HepG2 (cell line): ENCODE measurements at regions not wholly inside any gene's neighbourhood (a gene's known extent, or its start where the extent isn't known, plus 50 kb on each side); places are given as distances from the start of the nearest gene placed in this dataset.
"Not testable (repeated sequence)": the region's sequence is repeated elsewhere in the genome, so short reads cannot be mapped to it uniquely, and the experiment has no call there.

ENCODE experiments used
- ATAC-seq: fragments of 200-7000 bp; cut with Tn5 transposase; 3 replicates; pipeline ENCODE4 v1.9.1; 2020; ENCODE audit warnings: mild to moderate bottlenecking, moderate library complexity
- BruUV-seq: library from RNA; stranded (reverse); fragments of 400-500 nt; replicated peaks from 2 replicates; lab custom pipeline; 2021; lab: Mats Ljungman, UMichigan
- CTCF ChIA-PET: fragments of 300-600 bp; formaldehyde crosslinking; extraction: SDS; loops from one replicate; lab custom pipeline; 2021; ENCODE audit warnings: low total read pairs, inconsistent platforms, low intra/inter-chr PET ratio; lab: Yijun Ruan, JAX
- POLR2A ChIA-PET: fragments of 350-600 bp; sonication (Branson Sonifier 250); formaldehyde crosslinking; loops from one replicate; lab custom pipeline; 2020; ENCODE audit warnings: antibody characterized with exemption, inconsistent platforms; lab: Yijun Ruan, JAX
- DNase-seq: peaks from one replicate; pipeline ENCODE4 v3.0.0-alpha.2; 2015; ENCODE audit warnings: low spot score
- FAIRE-seq: peaks from 3 replicates; lab custom pipeline; 2011; peaks lifted over from hg19 to GRCh38; lab: Jason Lieb, UNC
- H2AFZ ChIP-seq: one replicate; pipeline ENCODE4 v1.6.1; 2011; ENCODE audit warnings: low read length, inconsistent platforms
- H3K27ac ChIP-seq: fragments of 300-600 bp; 3 replicates; pipeline ENCODE4 v1.8.0; 2011; ENCODE audit warnings: mixed run types, mild to moderate bottlenecking, mixed read lengths, low read length, inconsistent platforms; ENCODE audit not compliant: insufficient read depth; ENCODE audit errors: extremely low read length
- H3K27me3 ChIP-seq, 2 experiments: fragments of 200-600 bp in 1 of 2; 2 replicates in 1 of 2; 3 replicates in 1 of 2; pipeline versions ENCODE4 v1.6.0 to v1.8.0; 2011; ENCODE audit warnings: low read length in 2 of 2, mild to moderate bottlenecking in 2 of 2, moderate library complexity in 2 of 2, inconsistent platforms in 1 of 2; ENCODE audit not compliant: insufficient read depth in 2 of 2, control insufficient read depth in 1 of 2
- H3K36me3 ChIP-seq, 2 experiments: fragments of 200-600 bp in 1 of 2; replicated peaks in 1 of 2; 2 replicates in 1 of 2; 3 replicates in 1 of 2; pipeline versions ENCODE4 v1.5.1 to v1.8.0; 2011; ENCODE audit warnings: low read length in 2 of 2, inconsistent platforms in 1 of 2; ENCODE audit not compliant: insufficient read depth in 2 of 2, control insufficient read depth in 1 of 2
- H3K4me1 ChIP-seq: 2 replicates; pipeline ENCODE4 v1.5.1; 2012; ENCODE audit warnings: low read length, inconsistent platforms; ENCODE audit not compliant: insufficient read depth
- H3K4me2 ChIP-seq: 2 replicates; pipeline ENCODE4 v1.6.0; 2011; ENCODE audit warnings: low read depth, low read length, inconsistent platforms
- H3K4me3 ChIP-seq, 3 experiments: fragments of 200-600 bp in 1 of 3; sonication (generic), shearing (Covaris generic) in 1 of 3; replicated peaks in 1 of 3; 2 replicates each; pipeline ENCODE4 v1.5.1; 2011 to 2016; ENCODE audit warnings: low read length in 3 of 3, inconsistent platforms in 2 of 3, low read depth in 2 of 3, mild to moderate bottlenecking in 2 of 3, control low read depth in 1 of 3, mixed read lengths in 1 of 3; ENCODE audit not compliant: insufficient read depth in 1 of 3
- H3K79me2 ChIP-seq: one replicate; pipeline ENCODE4 v1.6.1; 2011; ENCODE audit warnings: low read length, inconsistent platforms; ENCODE audit not compliant: insufficient read depth
- H3K9ac ChIP-seq: 2 replicates; pipeline ENCODE4 v1.6.0; 2011; ENCODE audit warnings: mild to moderate bottlenecking, low read depth, low read length, inconsistent platforms; ENCODE audit not compliant: insufficient read depth
- H3K9me3 ChIP-seq: 2 replicates; pipeline ENCODE4 v1.5.1; 2012; ENCODE audit warnings: mild to moderate bottlenecking, low read length
- H4K20me1 ChIP-seq: 2 replicates; pipeline ENCODE4 v1.6.0; 2011; ENCODE audit warnings: inconsistent platforms, mild to moderate bottlenecking, low read length, moderate library complexity; ENCODE audit not compliant: insufficient read depth
- ARNT2 ChIP-seq: sonication (generic); formaldehyde crosslinking; IDR thresholded peaks from 2 replicates; pipeline ENCODE4 v1.8.0; 2022; ENCODE audit warnings: mild to moderate bottlenecking, low read depth, missing genetic modification reagents, moderate library complexity
- DR1 ChIP-seq: sonication (generic); formaldehyde crosslinking; IDR thresholded peaks from 2 replicates; pipeline ENCODE4 v1.8.0; 2021; ENCODE audit warnings: mild to moderate bottlenecking, missing genetic modification reagents, inconsistent platforms
- IKZF4 ChIP-seq: sonication (generic); formaldehyde crosslinking; IDR thresholded peaks from 2 replicates; pipeline ENCODE4 v1.5.1; 2020; ENCODE audit warnings: borderline replicate concordance, mild to moderate bottlenecking, low read depth, missing genetic modification reagents; ENCODE audit errors: not compliant biosample characterization
- JUNB ChIP-seq: sonication (generic); formaldehyde crosslinking; IDR thresholded peaks from 2 replicates; pipeline ENCODE4 v1.8.0; 2022; ENCODE audit warnings: missing genetic modification reagents, mild to moderate bottlenecking, borderline replicate concordance
- MTA3 ChIP-seq: sonication (generic); formaldehyde crosslinking; IDR thresholded peaks from 2 replicates; pipeline ENCODE4 v1.4.0; 2020; ENCODE audit warnings: missing genetic modification reagents
- NFKB2 ChIP-seq: sonication (generic); formaldehyde crosslinking; IDR thresholded peaks from 2 replicates; pipeline ENCODE4 v1.4.0; 2020; ENCODE audit warnings: missing genetic modification reagents, borderline replicate concordance
- ZBTB40 ChIP-seq, 2 experiments: fragments of 450-650 bp in 1 of 2; sonication (generic) in 1 of 2; formaldehyde crosslinking in 1 of 2; IDR thresholded peaks; 2 replicates each; pipeline versions ENCODE4 v1.6.1 to v1.8.0; 2016 to 2022; ENCODE audit warnings: antibody characterized with exemption in 1 of 2, mild to moderate bottlenecking in 1 of 2, missing genetic modification reagents in 1 of 2
- ZEB1 ChIP-seq: IDR thresholded peaks from 2 replicates; pipeline ENCODE4 v1.6.1; 2012; ENCODE audit warnings: mild to moderate bottlenecking, low read depth, inconsistent platforms; ENCODE audit not compliant: insufficient replicate concordance
- ZMYM3 ChIP-seq: sonication (generic); formaldehyde crosslinking; IDR thresholded peaks from 2 replicates; pipeline ENCODE4 v1.5.1; 2020; ENCODE audit warnings: mild to moderate bottlenecking, missing genetic modification reagents
- ZNF292 ChIP-seq: sonication (generic); formaldehyde crosslinking; IDR thresholded peaks from 2 replicates; pipeline ENCODE4 v1.8.1; 2022; ENCODE audit warnings: mild to moderate bottlenecking, low read depth, missing genetic modification reagents, borderline replicate concordance
- ZNF691 ChIP-seq: sonication (generic); formaldehyde crosslinking; IDR thresholded peaks from 2 replicates; pipeline ENCODE4 v1.4.0; 2020; ENCODE audit warnings: missing genetic modification reagents, low read depth, mild to moderate bottlenecking, borderline replicate concordance
- WGBS: methylation state at CpG from one replicate; pipeline ENCODE4 v1.1.6; 2017; ENCODE audit warnings: low lambda C conversion rate; 5-methylcytosine and 5-hydroxymethylcytosine counted together
- in situ Hi-C: cut with HindIII; loops from 2 replicates; pipeline ENCODE4 v1.10.0; 2017; ENCODE audit warnings: low pct_unique_long_range_greater_than_20kb; ENCODE audit not compliant: extremely low pct_ligation_motif_present
- intact Hi-C: fragments of 100-400 bp; cut with micrococcal nuclease; formaldehyde crosslinking; loops from one replicate; pipeline ENCODE4 v1.10.0; 2022; ENCODE audit not compliant: unreplicated experiment
- TF ChIP-seq, protein P1 (sequence below): sonication (generic); formaldehyde crosslinking; IDR thresholded peaks from 2 replicates; pipeline ENCODE4 v1.8.1; 2023; ENCODE audit warnings: missing genetic modification reagents, inconsistent platforms, borderline replicate concordance

DNA sequence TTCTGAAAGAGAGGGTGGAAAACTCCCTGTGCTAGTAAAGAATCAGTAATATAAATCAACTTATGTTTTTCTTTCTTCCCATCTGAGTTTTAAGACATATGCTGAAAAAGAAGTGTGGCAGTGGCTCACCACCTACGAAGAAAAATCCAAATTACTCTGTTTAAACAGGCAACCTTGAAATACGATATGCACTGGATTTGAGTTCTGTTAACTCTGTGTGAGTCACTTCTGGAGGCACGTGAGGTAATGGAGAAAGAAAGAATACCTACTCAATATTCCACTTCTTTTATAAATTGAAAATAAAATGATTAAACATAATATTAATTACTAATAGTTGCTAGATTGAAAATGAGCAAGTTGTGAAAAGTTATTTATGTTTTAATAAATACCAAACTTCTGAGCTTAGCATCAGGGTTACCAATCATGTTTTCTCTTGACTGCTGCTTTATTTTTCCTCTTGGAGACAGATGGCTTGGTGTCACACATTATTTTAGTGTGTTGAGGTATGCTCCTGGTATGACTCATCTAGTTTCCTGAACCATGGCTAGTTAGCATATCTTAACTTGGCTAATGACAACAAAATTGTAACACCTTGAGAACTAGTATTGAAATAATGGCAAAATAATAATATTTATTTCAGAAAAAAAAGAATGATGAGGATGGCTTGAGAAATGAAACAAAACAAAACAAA is 1705.5 kb upstream of the PIK3C3 start (continued):
- TF ChIP-seq ZBTB40 (IDR thresholded peaks at IDR 0.05): no peak
- TF ChIP-seq ZBTB40 (CRISPR knock-in tag; IDR thresholded peaks at IDR 0.05): no peak
- TF ChIP-seq, protein P1, sequence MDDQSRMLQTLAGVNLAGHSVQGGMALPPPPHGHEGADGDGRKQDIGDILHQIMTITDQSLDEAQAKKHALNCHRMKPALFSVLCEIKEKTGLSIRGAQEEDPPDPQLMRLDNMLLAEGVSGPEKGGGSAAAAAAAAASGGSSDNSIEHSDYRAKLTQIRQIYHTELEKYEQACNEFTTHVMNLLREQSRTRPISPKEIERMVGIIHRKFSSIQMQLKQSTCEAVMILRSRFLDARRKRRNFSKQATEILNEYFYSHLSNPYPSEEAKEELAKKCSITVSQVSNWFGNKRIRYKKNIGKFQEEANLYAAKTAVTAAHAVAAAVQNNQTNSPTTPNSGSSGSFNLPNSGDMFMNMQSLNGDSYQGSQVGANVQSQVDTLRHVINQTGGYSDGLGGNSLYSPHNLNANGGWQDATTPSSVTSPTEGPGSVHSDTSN (CRISPR knock-in tag): no peak
- no peak for TF ChIP-seq ZNF691 (CRISPR knock-in tag)
- TF ChIP-seq IKZF4 (CRISPR knock-in tag): no peak
- no peak for TF ChIP-seq ZMYM3
- TF ChIP-seq ZNF292 (CRISPR knock-in tag): no peak
- no peak for TF ChIP-seq NFKB2 (CRISPR knock-in tag)
- TF ChIP-seq ZEB1: no peak
- TF ChIP-seq MTA3 (CRISPR knock-in tag): no peak
- TF ChIP-seq JUNB (CRISPR knock-in tag): no peak
- TF ChIP-seq DR1 (CRISPR knock-in tag): no peak
- TF ChIP-seq ARNT2: no peak

GRCh38 chr18:40245612-40246011 is 1709.4 kb upstream of the PIK3C3 start:
- intact Hi-C loops: not testable (repeated sequence)

More at GRCh38 chr18:40245612-40246011, 1709.4 kb upstream of the PIK3C3 start:
- H3K9me3 ChIP-seq, DNase-seq, H3K9ac ChIP-seq, H4K20me1 ChIP-seq, CTCF ChIA-PET, H3K4me1 ChIP-seq, H3K27ac ChIP-seq, FAIRE-seq, in situ Hi-C loops, BruUV-seq, H3K36me3 ChIP-seq, H3K27me3 ChIP-seq, H3K4me2 ChIP-seq, POLR2A ChIA-PET, H3K79me2 ChIP-seq, H3K4me3 ChIP-seq, H2AFZ ChIP-seq, ATAC-seq: not testable (repeated sequence)
- 64% methylated on average over 5 of the region's 5 CpGs for WGBS
